Ishikawa (cell line): ENCODE measurements at regions not wholly inside any gene's neighbourhood (a gene's known extent, or its start where the extent isn't known, plus 50 kb on each side); places are given as distances from the start of the nearest gene placed in this dataset.

Experiments used
- EP300 ChIP-seq: IDR thresholded peaks from 2 replicates; pipeline ENCODE4 v1.6.1; 2012; ENCODE audit warnings: borderline replicate concordance
- FOXM1 ChIP-seq: IDR thresholded peaks from 2 replicates; pipeline ENCODE4 v1.6.1; 2012; ENCODE audit warnings: low read depth, borderline replicate concordance
- YY1 ChIP-seq: IDR thresholded peaks from 2 replicates; pipeline ENCODE4 v1.6.1; 2012; ENCODE audit warnings: low read depth
- ZBTB7A ChIP-seq: IDR thresholded peaks from 2 replicates; pipeline ENCODE4 v1.6.1; 2012; ENCODE audit warnings: low read depth
- TF ChIP-seq, protein P1 (sequence below): IDR thresholded peaks from 2 replicates; pipeline ENCODE4 v1.6.1; 2012; ENCODE audit warnings: low read depth, mild to moderate bottlenecking

DNA sequence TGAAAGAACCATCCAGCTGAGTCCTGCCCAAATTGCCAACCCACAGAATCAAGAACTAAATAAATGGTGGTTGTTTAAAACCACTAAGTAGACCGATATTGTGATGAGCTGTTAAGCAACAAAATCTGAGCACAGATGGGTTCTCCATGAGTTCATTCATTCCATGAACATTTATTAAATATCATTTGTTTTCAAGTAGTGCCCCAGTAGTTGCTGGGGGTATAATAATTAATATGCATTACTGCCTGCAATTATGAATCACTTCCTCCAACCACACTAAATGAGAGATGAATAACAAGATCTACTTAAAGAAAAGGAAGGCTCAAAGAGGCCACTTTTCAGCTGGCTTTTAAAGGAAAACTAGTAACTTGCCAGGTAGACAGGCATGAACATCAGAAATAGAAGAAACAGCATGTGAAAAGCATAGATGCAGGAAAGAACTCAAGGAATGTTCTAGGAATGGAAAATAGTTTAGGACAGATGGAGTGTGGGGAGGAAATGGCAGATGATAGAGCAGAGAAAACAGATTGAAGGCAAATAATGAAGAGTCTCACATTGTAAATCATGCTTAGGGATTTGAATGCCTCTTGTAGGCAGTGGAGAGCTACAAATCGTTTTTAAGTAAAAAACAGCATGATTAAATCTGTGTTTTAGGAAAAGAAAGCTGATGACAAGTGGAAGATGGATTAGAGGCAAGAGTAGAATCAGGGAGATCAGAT is 641.7 kb upstream of the DIPK2B start:
- TF ChIP-seq, protein P1, sequence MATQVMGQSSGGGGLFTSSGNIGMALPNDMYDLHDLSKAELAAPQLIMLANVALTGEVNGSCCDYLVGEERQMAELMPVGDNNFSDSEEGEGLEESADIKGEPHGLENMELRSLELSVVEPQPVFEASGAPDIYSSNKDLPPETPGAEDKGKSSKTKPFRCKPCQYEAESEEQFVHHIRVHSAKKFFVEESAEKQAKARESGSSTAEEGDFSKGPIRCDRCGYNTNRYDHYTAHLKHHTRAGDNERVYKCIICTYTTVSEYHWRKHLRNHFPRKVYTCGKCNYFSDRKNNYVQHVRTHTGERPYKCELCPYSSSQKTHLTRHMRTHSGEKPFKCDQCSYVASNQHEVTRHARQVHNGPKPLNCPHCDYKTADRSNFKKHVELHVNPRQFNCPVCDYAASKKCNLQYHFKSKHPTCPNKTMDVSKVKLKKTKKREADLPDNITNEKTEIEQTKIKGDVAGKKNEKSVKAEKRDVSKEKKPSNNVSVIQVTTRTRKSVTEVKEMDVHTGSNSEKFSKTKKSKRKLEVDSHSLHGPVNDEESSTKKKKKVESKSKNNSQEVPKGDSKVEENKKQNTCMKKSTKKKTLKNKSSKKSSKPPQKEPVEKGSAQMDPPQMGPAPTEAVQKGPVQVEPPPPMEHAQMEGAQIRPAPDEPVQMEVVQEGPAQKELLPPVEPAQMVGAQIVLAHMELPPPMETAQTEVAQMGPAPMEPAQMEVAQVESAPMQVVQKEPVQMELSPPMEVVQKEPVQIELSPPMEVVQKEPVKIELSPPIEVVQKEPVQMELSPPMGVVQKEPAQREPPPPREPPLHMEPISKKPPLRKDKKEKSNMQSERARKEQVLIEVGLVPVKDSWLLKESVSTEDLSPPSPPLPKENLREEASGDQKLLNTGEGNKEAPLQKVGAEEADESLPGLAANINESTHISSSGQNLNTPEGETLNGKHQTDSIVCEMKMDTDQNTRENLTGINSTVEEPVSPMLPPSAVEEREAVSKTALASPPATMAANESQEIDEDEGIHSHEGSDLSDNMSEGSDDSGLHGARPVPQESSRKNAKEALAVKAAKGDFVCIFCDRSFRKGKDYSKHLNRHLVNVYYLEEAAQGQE = no peak
- TF ChIP-seq FOXM1 (no peak), EP300 (no peak), YY1 (no peak), ZBTB7A (no peak)
